Stimulated activated CD8-positive, alpha-beta memory T cell treated with anti-CD3 and anti-CD28 coated beads, Interleukin-12 subunit alpha, Interleukin-12 subunit beta, amount 100 ng/mL, for 1 hour (primary cell): ENCODE measurements at regions not wholly inside any gene's neighbourhood (a gene's known extent, or its start where the extent isn't known, plus 50 kb on each side); places are given as distances from the start of the nearest gene placed in this dataset.

Experiments used
- DNase-seq: peaks from one replicate; pipeline ENCODE4 v3.0.0-alpha.2; 2020; ENCODE audit warnings: low read depth

- DNase-seq = no peak
Measured at GRCh38 chrX:22664826-22665225, 334.9 kb upstream of the DDX53 start.

GRCh38 chrX:22665818-22666217, 333.9 kb upstream of the DDX53 start:
- no peak for DNase-seq

- DNase-seq = no peak
Measured at GRCh38 chrX:22666441-22666840, 333.3 kb upstream of the DDX53 start.

GRCh38 chrX:22674932-22675331, 324.8 kb upstream of the DDX53 start:
- DNase-seq = no peak

- DNase-seq = no peak
Measured at GRCh38 chrX:22686138-22686541, 313.6 kb upstream of the DDX53 start.

- no peak for DNase-seq
Measured at GRCh38 chrX:22689290-22689689, 310.5 kb upstream of the DDX53 start.

- DNase-seq = no peak
Measured at GRCh38 chrX:22690116-22690515, 309.6 kb upstream of the DDX53 start.

- DNase-seq = no peak
Measured at GRCh38 chrX:22691966-22692565, 307.7 kb upstream of the DDX53 start.

GRCh38 chrX:22698151-22698550, 301.6 kb upstream of the DDX53 start:
- no peak for DNase-seq

GRCh38 chrX:22699581-22700091, 300.1 kb upstream of the DDX53 start:
- no peak for DNase-seq

GRCh38 chrX:22712942-22713341, 286.8 kb upstream of the DDX53 start:
- no peak for DNase-seq

GRCh38 chrX:22730542-22730941, 269.2 kb upstream of the DDX53 start:
- DNase-seq = no peak

GRCh38 chrX:22737541-22737940, 262.2 kb upstream of the DDX53 start:
- no peak for DNase-seq

GRCh38 chrX:22739276-22739675, 260.5 kb upstream of the DDX53 start:
- DNase-seq = no peak

- no peak for DNase-seq
Measured at GRCh38 chrX:22740836-22741235, 258.9 kb upstream of the DDX53 start.

GRCh38 chrX:22742174-22742573, 257.6 kb upstream of the DDX53 start:
- no peak for DNase-seq

GRCh38 chrX:22746081-22746480, 253.7 kb upstream of the DDX53 start:
- DNase-seq = no peak

- DNase-seq = peak; percentile 2
Measured at GRCh38 chrX:22748093-22748999, 251.4 kb upstream of the DDX53 start.

- DNase-seq = no peak
Measured at GRCh38 chrX:22758807-22759481, 240.8 kb upstream of the DDX53 start.

- DNase-seq = no peak
Measured at GRCh38 chrX:22760513-22761057, 239.2 kb upstream of the DDX53 start.

GRCh38 chrX:22788221-22788620, 211.5 kb upstream of the DDX53 start:
- DNase-seq = no peak

GRCh38 chrX:22795671-22796070, 204.1 kb upstream of the DDX53 start:
- no peak for DNase-seq

- no peak for DNase-seq
Measured at GRCh38 chrX:22800360-22800759, 199.4 kb upstream of the DDX53 start.
